Neural progenitor cell (in vitro differentiated cells): ENCODE measurements at regions not wholly inside any gene's neighbourhood (a gene's known extent, or its start where the extent isn't known, plus 50 kb on each side); places are given as distances from the start of the nearest gene placed in this dataset.
A peak's percentile ranks its signal among the peaks of the same experiment; 100 is the strongest.

Experiments used
- DNase-seq: peaks from one replicate; pipeline ENCODE4 v3.0.0-alpha.2; 2016; ENCODE audit warnings: low spot score
- H2AFZ ChIP-seq: fragments of 200-600 bp; sonication (generic); replicated peaks from 2 replicates; pipeline ENCODE4 v1.6.1; 2016; ENCODE audit warnings: antibody characterized with exemption
- H3F3A ChIP-seq: fragments of 200-600 bp; sonication (generic); 2 replicates; pipeline ENCODE4 v1.6.1; 2016; ENCODE audit warnings: antibody characterized with exemption, low read depth
- H3K27ac ChIP-seq: fragments of 200-600 bp; sonication (generic); 2 replicates; pipeline ENCODE4 v1.5.1; 2016; ENCODE audit warnings: mild to moderate bottlenecking
- H3K27me3 ChIP-seq: fragments of 200-600 bp; sonication (generic); 2 replicates; pipeline ENCODE4 v1.6.1; 2016; ENCODE audit warnings: mild to moderate bottlenecking, moderate library complexity
- H3K36me3 ChIP-seq: fragments of 200-600 bp; sonication (generic); 2 replicates; pipeline ENCODE4 v1.5.1; 2016
- H3K4me1 ChIP-seq: fragments of 200-600 bp; sonication (generic); 2 replicates; pipeline ENCODE4 v1.6.1; 2016; ENCODE audit warnings: mixed run types
- H3K4me2 ChIP-seq: fragments of 200-600 bp; sonication (generic); 2 replicates; pipeline ENCODE4 v1.6.1; 2016
- H3K4me3 ChIP-seq: fragments of 200-600 bp; sonication (generic); 2 replicates; pipeline ENCODE4 v1.5.1; 2016
- H3K79me2 ChIP-seq: fragments of 200-600 bp; sonication (generic); 2 replicates; pipeline ENCODE4 v1.6.1; 2016; ENCODE audit warnings: low read depth
- H3K9ac ChIP-seq: fragments of 200-600 bp; sonication (generic); 2 replicates; pipeline ENCODE4 v1.6.1; 2016
- H3K9me3 ChIP-seq: fragments of 200-600 bp; sonication (generic); 2 replicates; pipeline ENCODE4 v1.5.1; 2016; ENCODE audit warnings: low read depth
- H4K20me1 ChIP-seq: fragments of 200-600 bp; sonication (generic); 2 replicates; pipeline ENCODE4 v1.6.1; 2016; ENCODE audit warnings: low read depth
- H3K27ac Mint-ChIP-seq: 3 replicates; pipeline ENCODE4 v1.8.0; 2021; ENCODE audit warnings: mixed read lengths
- H3K27me3 Mint-ChIP-seq: 2 replicates; pipeline ENCODE4 v1.8.0; 2022; ENCODE audit warnings: low read depth, mild to moderate bottlenecking, inconsistent platforms, moderate library complexity, mixed read lengths; ENCODE audit not compliant: insufficient read depth
- H3K36me3 Mint-ChIP-seq: 3 replicates; pipeline ENCODE4 v1.8.0; 2021; ENCODE audit warnings: mixed read lengths
- H3K4me1 Mint-ChIP-seq: 3 replicates; pipeline ENCODE4 v1.8.0; 2021; ENCODE audit warnings: mixed read lengths
- H3K4me3 Mint-ChIP-seq: 3 replicates; pipeline ENCODE4 v1.8.0; 2021; ENCODE audit warnings: mild to moderate bottlenecking, moderate library complexity, mixed read lengths
- H3K9me3 Mint-ChIP-seq: 3 replicates; pipeline ENCODE4 v1.8.0; 2020; ENCODE audit warnings: mixed read lengths
- CTCF ChIP-seq: fragments of 200-600 bp; sonication (generic); IDR thresholded peaks from 2 replicates; pipeline ENCODE4 v1.5.1; 2017; ENCODE audit warnings: antibody characterized with exemption, mild to moderate bottlenecking
- EZH2 ChIP-seq: fragments of 200-600 bp; sonication (generic); IDR thresholded peaks from 2 replicates; pipeline ENCODE4 v1.6.1; 2017; ENCODE audit warnings: antibody characterized with exemption, mild to moderate bottlenecking, moderate library complexity
- EZH2phosphoT487 ChIP-seq: fragments of 200-600 bp; sonication (generic); IDR thresholded peaks from 2 replicates; pipeline ENCODE4 v1.6.1; 2017; ENCODE audit warnings: antibody characterized with exemption

- Mint-ChIP-seq H3K27me3 (peaks cover 19% of the 10 kb centered on the region), H3K4me1 (peaks cover 51% of the 10 kb centered on the region), H3K36me3 (no peaks in the 10 kb centered on the region), H3K4me3 (no peak overlapping the region), H3K27ac (peak overlapping the region; percentile 77), H3K9me3 (no peaks in the 10 kb centered on the region)
- no peak for DNase-seq
- no peaks in the 10 kb centered on the region for H3K9me3 ChIP-seq
- H3K79me2 ChIP-seq, result no peaks in the 10 kb centered on the region
- no peaks in the 10 kb centered on the region for H3K4me1 ChIP-seq
- H3F3A ChIP-seq, result no peaks in the 10 kb centered on the region
- H2AFZ ChIP-seq, result no peak overlapping the region
- TF ChIP-seq CTCF, result no peak
- H3K27me3 ChIP-seq, result no peaks in the 10 kb centered on the region
- H3K4me2 ChIP-seq, result no peak overlapping the region
- H3K36me3 ChIP-seq, result no peaks in the 10 kb centered on the region
- H4K20me1 ChIP-seq, result no peaks in the 10 kb centered on the region
- no peak overlapping the region for H3K9ac ChIP-seq
- H3K27ac ChIP-seq, result no peak overlapping the region
- no peak overlapping the region for H3K4me3 ChIP-seq
These were observed 557.3 kb downstream of the MIAT start for GRCh38 chr22:27214691-27215090.

GRCh38 chr22:27215871-27216270 is 558.5 kb downstream of the MIAT start:
- Histone ChIP-seq H3K36me3 (no peaks in the 10 kb centered on the region), H3K4me1 (no peaks in the 10 kb centered on the region), H4K20me1 (no peaks in the 10 kb centered on the region), H3K27ac (no peak overlapping the region), H2AFZ (no peak overlapping the region), H3K79me2 (no peaks in the 10 kb centered on the region), H3K9me3 (no peaks in the 10 kb centered on the region), H3F3A (no peaks in the 10 kb centered on the region), H3K4me2 (no peak overlapping the region), H3K4me3 (no peak overlapping the region), H3K9ac (no peak overlapping the region), H3K27me3 (no peaks in the 10 kb centered on the region)
- no peaks in the 10 kb centered on the region for H3K36me3 Mint-ChIP-seq
- no peaks in the 10 kb centered on the region for H3K9me3 Mint-ChIP-seq
- H3K27me3 Mint-ChIP-seq, result peaks cover 19% of the 10 kb centered on the region
- H3K27ac Mint-ChIP-seq, result peak overlapping the region; percentile 26
- H3K4me1 Mint-ChIP-seq, result peaks cover 45% of the 10 kb centered on the region
- TF ChIP-seq EZH2phosphoT487 (no peak), EZH2 (no peak)
- no peak for DNase-seq
- H3K4me3 Mint-ChIP-seq, result no peak overlapping the region

- Histone ChIP-seq H3K4me2 (no peak overlapping the region), H3K4me3 (no peak overlapping the region), H3K9ac (no peak overlapping the region), H3K27ac (no peak overlapping the region), H3K79me2 (no peaks in the 10 kb centered on the region), H3K27me3 (no peaks in the 10 kb centered on the region), H3K36me3 (no peaks in the 10 kb centered on the region), H3K9me3 (no peaks in the 10 kb centered on the region), H4K20me1 (no peaks in the 10 kb centered on the region), H3K4me1 (no peaks in the 10 kb centered on the region), H3F3A (no peaks in the 10 kb centered on the region), H2AFZ (no peak overlapping the region)
- Mint-ChIP-seq H3K36me3 (no peaks in the 10 kb centered on the region), H3K27me3 (peaks cover 19% of the 10 kb centered on the region), H3K4me1 (peaks cover 42% of the 10 kb centered on the region), H3K9me3 (no peaks in the 10 kb centered on the region), H3K4me3 (no peak overlapping the region), H3K27ac (no peak overlapping the region)
- TF ChIP-seq EZH2 (no peak), CTCF (no peak), EZH2phosphoT487 (no peak)
- DNase-seq, result no peak
These were observed 559.1 kb downstream of the MIAT start for GRCh38 chr22:27216444-27216843.

- Mint-ChIP-seq H3K4me1 (peaks cover 38% of the 10 kb centered on the region), H3K27ac (peak overlapping the region; percentile 85), H3K27me3 (peaks cover 19% of the 10 kb centered on the region), H3K9me3 (no peaks in the 10 kb centered on the region), H3K4me3 (no peak overlapping the region), H3K36me3 (no peaks in the 10 kb centered on the region)
- TF ChIP-seq EZH2phosphoT487, result no peak
- TF ChIP-seq EZH2, result no peak
- TF ChIP-seq CTCF, result no peak
- no peak overlapping the region for H3K4me2 ChIP-seq
- H3F3A ChIP-seq, result no peaks in the 10 kb centered on the region
- no peak overlapping the region for H2AFZ ChIP-seq
- H3K9me3 ChIP-seq, result no peaks in the 10 kb centered on the region
- H4K20me1 ChIP-seq, result no peaks in the 10 kb centered on the region
- H3K27me3 ChIP-seq, result no peaks in the 10 kb centered on the region
- H3K9ac ChIP-seq, result no peak overlapping the region
- no peak for DNase-seq
- H3K79me2 ChIP-seq, result no peaks in the 10 kb centered on the region
- no peaks in the 10 kb centered on the region for H3K4me1 ChIP-seq
- H3K27ac ChIP-seq, result no peak overlapping the region
- no peak overlapping the region for H3K4me3 ChIP-seq
- H3K36me3 ChIP-seq, result no peaks in the 10 kb centered on the region
These were observed 559.8 kb downstream of the MIAT start for GRCh38 chr22:27217154-27217553.
